ENCODE measurements at regions not wholly inside any gene's neighbourhood (a gene's known extent, or its start where the extent isn't known, plus 50 kb on each side); places are given as distances from the start of the nearest gene placed in this dataset.
A peak's percentile ranks its signal among the peaks of the same experiment; 100 is the strongest.

GRCh38 chr11:112596324-112596723, 335.7 kb upstream of the PLET1 start:
- no peak for DNase-seq
- intact Hi-C loops (cut with micrococcal nuclease) = no loop called here
- ATAC-seq = no peak

- no peak for DNase-seq
Measured at GRCh38 chr11:112597286-112597790, 336.7 kb upstream of the PLET1 start.

GRCh38 chr11:112599265-112599664, 338.6 kb upstream of the PLET1 start:
- DNase-seq (no peak), ATAC-seq (no peak)

More at GRCh38 chr11:112597286-112597790, 336.7 kb upstream of the PLET1 start:
- no peak for ATAC-seq
- intact Hi-C loops (cut with micrococcal nuclease) = no loop called here

GRCh38 chr11:112599856-112600533, 339.3 kb upstream of the PLET1 start:
- ATAC-seq = no peak
- intact Hi-C loops (cut with micrococcal nuclease) = no loop called here
- no peak for DNase-seq

More at GRCh38 chr11:112599265-112599664, 338.6 kb upstream of the PLET1 start:
- intact Hi-C loops (cut with micrococcal nuclease) = no loop called here

GRCh38 chr11:112605093-112605666, 344.5 kb upstream of the PLET1 start:
- no peak for ATAC-seq

GRCh38 chr11:112606656-112607055, 346.0 kb upstream of the PLET1 start:
- no peak for DNase-seq
- no peak for ATAC-seq
- intact Hi-C loops (cut with micrococcal nuclease) = no loop called here

More at GRCh38 chr11:112605093-112605666, 344.5 kb upstream of the PLET1 start:
- DNase-seq = no peak
- intact Hi-C loops (cut with micrococcal nuclease) = no loop called here

GRCh38 chr11:112608509-112608908, 347.8 kb upstream of the PLET1 start:
- intact Hi-C loops (cut with micrococcal nuclease) = no loop called here
- ATAC-seq = no peak

GRCh38 chr11:112610494-112610893, 349.8 kb upstream of the PLET1 start:
- DNase-seq = no peak
- ATAC-seq = no peak
- intact Hi-C loops (cut with micrococcal nuclease) = no loop called here

More at GRCh38 chr11:112608509-112608908, 347.8 kb upstream of the PLET1 start:
- no peak for DNase-seq

- ATAC-seq (peak; percentile 34), DNase-seq (no peak)
- intact Hi-C loops (cut with micrococcal nuclease) = no loop called here
Measured at GRCh38 chr11:112610996-112611750, 350.0 kb upstream of the NCAM1 start.

- intact Hi-C loops (cut with micrococcal nuclease) = no loop called here
- ATAC-seq (no peak), DNase-seq (no peak)
Measured at GRCh38 chr11:112611771-112612170, 349.4 kb upstream of the NCAM1 start.

- intact Hi-C loops (cut with micrococcal nuclease) = no loop called here
- DNase-seq (no peak), ATAC-seq (no peak)
Measured at GRCh38 chr11:112612250-112612849, 348.9 kb upstream of the NCAM1 start.

GRCh38 chr11:112613051-112613972, 347.9 kb upstream of the NCAM1 start:
- intact Hi-C loops (cut with micrococcal nuclease) = no loop called here
- DNase-seq = no peak
- peak; percentile 45 for ATAC-seq

GRCh38 chr11:112614605-112615004, 346.6 kb upstream of the NCAM1 start:
- intact Hi-C loops (cut with micrococcal nuclease) = no loop called here
- DNase-seq (no peak), ATAC-seq (no peak)

GRCh38 chr11:112615238-112615637, 346.0 kb upstream of the NCAM1 start:
- intact Hi-C loops (cut with micrococcal nuclease) = no loop called here
- ATAC-seq (no peak), DNase-seq (no peak)

- no peak for DNase-seq
- intact Hi-C loops (cut with micrococcal nuclease) = no loop called here
- ATAC-seq = no peak
Measured at GRCh38 chr11:112615891-112616290, 345.3 kb upstream of the NCAM1 start.

GRCh38 chr11:112616327-112617097, 344.7 kb upstream of the NCAM1 start:
- ATAC-seq (no peak), DNase-seq (no peak)
- intact Hi-C loops (cut with micrococcal nuclease) = no loop called here

GRCh38 chr11:112617098-112617425, 344.2 kb upstream of the NCAM1 start:
- DNase-seq = no peak
- ATAC-seq = no peak
- intact Hi-C loops (cut with micrococcal nuclease) = no loop called here

Data from left ventricle myocardium superior (tissue), 1 donor.